ENCODE measurements at regions not wholly inside any gene's neighbourhood (a gene's known extent, or its start where the extent isn't known, plus 50 kb on each side); places are given as distances from the start of the nearest gene placed in this dataset.
"Not testable (repeated sequence)": the region's sequence is repeated elsewhere in the genome, so short reads cannot be mapped to it uniquely, and the experiment has no call there.

DNA sequence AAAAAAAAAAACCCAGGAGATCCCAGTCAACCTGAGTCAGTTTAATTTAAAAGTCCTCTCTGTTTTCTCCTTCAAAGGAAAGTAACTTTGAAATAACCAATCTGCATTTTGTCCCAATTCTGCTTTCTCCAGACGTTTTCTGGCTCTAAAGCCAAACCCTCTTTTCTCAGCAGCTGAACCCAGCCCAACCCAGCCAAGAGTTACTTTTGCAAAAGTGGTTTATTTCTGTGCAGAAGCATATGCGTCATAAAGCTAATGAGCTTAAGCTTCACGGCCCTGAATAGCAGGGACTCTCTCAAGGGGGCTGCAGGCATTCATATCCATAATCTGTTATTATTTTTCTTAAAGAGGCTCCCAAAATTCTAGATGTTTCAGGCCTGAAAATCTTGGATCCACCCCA lies 176.6 kb downstream of the GALC start:
- DNase-seq (ENCODE audit: low read depth in 2 of 3, low spot score in 2 of 3) = no peak

DNA sequence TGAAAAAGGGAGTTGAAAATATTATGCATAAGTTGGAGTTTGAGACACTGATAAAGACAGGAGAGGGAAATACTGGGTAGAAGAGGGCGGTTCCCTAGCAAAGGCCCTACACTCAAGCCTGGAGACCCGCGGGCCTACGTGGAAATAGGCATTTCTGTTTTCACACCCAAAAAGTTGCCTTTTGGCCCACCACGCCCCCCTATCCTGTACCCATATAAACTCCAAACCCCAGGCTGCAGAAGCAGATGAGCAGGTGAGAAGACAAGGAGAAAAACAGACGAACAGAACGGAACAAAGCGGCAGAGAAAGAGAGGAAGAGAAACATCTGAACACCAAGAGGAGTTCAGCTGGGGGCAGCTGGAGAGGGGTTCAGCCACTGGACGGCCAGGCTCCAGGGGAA lies 177.9 kb downstream of the GALC start:
- no peak for DNase-seq (ENCODE audit: low read depth in 2 of 3, low spot score in 2 of 3)

DNA sequence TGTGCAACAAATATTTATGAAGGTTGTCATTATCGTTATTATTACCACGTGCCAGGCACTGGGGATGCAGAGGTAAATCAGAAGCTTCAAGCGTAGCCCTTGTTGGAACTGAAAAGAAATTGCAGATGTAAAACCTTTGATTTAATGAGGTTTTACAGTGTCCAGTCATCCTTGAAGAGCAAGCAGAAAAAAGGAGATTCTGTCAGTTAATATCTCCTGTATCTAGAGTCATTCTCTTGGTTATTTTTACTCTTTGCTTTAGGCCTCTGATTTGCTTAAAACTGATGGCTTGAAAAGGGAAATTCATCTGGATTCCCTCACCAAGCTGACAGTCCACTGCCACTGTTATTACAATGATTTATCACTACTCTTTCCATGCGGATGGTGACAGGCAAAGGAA lies 179.3 kb downstream of the GALC start:
- no peak for DNase-seq (ENCODE audit: low read depth in 2 of 3, low spot score in 2 of 3)

DNA sequence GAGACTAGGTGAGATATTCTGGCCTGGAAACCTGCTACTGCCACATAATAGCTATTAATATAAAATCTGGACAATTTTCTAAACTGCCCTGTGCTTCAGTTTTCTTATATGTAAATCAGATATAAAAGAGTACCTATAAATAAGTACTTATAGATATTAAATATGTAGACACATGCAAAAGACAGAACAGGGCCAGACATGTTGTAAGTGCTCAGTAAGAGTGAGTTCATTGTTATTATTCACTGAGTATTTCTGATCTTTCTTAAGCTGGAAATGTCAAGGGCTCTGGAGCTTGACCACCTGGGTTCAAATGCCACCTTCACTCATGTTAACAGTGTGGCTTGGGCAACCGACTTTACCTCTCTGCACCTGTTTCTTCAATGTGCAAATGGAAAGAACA lies 179.8 kb downstream of the GALC start:
- DNase-seq (ENCODE audit: low read depth in 2 of 3, low spot score in 2 of 3) = no peak

DNA sequence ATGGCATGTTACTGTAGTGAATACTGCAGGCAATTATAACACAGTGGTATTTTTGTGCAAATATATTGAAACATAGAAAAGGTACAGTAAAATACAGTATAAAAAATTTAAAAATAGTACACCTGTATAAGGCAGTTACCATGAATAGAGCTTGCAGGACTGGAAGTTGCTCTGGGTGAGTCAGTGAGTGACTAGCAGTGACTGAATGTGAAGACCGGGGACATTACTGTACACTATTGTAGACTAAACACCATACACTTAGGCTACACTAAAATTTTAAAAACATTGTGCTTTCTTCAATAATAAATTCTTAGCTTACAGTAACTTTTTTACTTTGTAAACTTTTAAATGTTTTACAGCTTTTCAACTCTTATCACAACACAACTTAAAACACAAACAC lies 181.7 kb downstream of the GALC start:
- no peak for DNase-seq (ENCODE audit: low read depth in 2 of 3, low spot score in 2 of 3)

DNA sequence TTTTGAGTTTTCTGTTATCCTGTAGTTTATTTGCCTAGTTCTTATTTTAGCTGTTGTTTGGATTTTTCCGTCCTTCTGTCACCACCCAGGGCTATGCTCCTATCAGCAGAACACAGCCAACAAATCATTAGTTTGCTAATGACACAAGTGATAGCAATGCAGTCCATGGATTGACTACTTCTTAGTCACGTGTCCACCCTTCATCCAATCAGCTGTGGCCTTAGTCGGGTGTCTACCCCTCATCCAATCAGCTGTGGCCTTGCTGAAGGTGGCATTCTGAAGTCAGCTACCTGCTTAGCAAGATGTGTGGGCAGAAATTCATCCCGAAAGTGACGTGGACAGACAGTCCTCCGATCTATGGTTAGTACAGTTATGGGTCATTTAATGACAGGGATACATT lies 182.3 kb downstream of the GALC start:
- no peak for DNase-seq (ENCODE audit: low read depth in 2 of 3, low spot score in 2 of 3)

DNA sequence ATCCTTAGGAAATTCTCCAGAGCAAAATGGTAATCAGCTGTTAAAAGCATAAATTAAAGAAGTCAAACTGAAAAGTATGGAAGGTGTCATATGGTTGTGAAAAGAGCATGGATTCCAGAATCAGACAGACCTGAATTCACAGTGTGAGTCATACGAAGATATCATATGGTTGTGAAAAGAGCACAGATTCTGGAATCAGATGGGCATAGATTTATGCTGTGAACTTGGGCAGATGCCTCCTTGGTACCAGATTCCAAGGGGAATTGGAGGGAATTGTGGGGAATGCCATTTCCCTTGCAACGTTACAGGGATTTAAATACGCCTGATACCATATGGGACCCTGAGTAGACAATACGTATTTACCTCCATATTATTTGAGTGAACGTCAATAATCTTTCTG lies 183.7 kb downstream of the GALC start:
- no peak for DNase-seq (ENCODE audit: low read depth in 2 of 3, low spot score in 2 of 3)

DNA sequence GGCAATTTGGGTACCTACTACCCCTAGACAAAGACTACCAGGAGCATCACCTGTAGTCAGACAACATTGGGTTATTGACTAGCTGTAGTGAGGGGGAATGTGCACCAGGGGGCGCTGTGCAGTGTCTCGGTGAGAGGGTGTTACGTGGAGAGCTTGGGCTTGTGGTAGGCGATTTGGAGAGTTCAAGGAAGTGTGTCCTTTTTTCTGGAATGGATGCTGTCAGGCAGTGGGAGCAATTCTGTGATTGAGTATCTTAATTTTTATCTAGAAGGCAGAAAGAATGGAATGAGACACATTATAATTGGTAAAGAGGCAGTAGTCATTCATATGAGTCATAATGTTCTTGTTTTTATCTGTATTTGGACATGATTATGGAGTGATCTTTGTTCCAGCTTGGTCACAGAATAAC lies 187.7 kb downstream of the GALC start:
- DNase-seq (ENCODE audit: low read depth in 2 of 3, low spot score in 2 of 3) = peak in 2 of 3 experiments; percentile 34 to 57

DNA sequence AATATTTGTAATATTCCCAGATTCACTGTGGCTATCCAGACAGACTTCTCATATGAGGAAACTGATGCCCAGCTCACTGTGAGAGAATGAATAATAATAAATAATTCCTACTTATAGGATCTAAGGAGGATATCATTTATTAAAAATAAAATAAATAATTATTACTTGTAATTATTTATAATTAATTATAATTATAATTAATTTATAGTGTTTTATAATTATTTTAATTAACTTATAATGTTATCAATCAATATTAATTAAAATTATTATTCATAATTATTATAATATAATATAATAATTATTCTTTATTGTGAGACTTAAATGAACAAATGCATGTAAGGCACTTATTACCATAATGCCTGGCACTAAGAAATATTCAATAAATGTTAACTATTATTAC lies 192.8 kb downstream of the GALC start:
- DNase-seq (ENCODE audit: low read depth in 2 of 3, low spot score in 2 of 3) = no peak

DNA sequence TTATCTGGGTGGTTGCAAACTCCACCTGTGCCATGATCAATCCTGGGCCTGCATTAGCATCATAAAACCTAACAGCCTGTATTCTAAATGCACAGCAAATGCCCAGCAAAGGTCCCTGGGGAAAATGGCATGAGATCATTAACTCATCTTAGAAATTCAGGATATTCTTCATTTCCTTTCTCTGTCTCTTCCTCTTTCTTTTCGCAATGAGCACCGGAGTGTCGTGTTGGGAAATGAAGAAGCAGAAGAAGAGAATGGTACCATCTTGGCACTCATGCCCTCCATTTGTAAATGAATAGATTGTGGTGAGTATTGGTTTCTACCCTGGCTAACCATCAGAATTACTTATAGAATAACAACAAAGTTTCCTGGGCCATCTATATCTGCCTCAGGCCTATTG lies 193.6 kb downstream of the GALC start:
- no peak for DNase-seq (ENCODE audit: low read depth in 2 of 3, low spot score in 2 of 3)

DNA sequence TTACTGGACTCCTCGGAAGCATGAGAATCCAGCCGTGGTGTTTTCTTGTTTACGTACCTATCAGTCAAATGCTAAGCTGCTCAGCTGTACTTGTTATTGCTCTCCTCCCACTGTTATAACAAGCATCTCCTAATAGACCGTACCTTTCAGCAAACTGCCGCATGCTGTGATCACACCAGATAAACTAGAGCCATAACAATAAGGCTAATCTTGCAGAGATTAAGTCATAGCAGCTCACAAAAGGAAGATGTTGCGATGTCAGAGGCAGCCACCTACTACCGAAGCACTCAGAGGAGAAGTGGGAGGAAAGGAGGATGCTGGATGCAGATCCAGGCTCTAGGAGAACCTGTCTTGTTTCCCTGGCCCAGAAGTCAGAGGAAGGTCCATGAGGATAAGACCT lies 196.0 kb downstream of the GALC start:
- DNase-seq (ENCODE audit: low read depth in 2 of 3, low spot score in 2 of 3) = no peak

DNA sequence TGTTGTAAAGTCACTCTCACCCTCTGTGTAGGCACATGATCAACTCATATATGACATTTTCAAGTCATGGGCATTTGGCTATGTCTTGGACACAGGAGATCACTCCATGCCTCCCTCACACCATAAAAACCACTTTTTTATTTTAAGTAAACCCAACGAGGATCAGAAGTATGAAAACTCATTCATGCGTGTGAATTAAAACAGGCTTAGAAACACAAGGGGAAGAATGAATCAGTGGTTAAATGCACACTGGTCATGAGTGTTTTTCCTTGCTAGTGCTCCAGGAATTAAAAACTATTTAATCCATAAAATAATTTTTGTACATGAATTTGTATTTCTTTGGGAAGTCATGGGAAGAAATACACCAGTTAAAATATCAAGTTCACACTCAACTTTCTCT lies 198.4 kb downstream of the GALC start:
- DNase-seq (ENCODE audit: low read depth in 2 of 3, low spot score in 2 of 3) = no peak

DNA sequence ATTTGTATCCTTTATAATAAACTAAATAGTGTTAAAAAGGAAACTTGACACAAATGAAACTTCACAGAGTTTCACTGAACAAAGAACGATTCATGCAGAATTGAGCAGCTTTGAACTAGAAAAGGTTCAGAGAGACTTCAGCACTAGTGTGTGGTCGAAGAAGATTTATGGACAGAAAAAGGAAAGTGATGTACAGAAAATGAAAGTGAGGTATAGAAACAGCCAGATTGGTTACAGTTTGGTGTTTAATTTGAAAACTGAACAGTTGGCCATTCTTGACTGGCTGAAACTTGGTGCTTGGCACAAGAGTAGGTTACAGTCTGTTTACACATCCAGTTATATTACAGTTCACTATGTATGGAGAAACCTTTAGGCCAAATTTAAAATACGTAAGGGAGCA lies 207.1 kb downstream of the GALC start:
- no peak for DNase-seq (ENCODE audit: low read depth in 2 of 3, low spot score in 2 of 3)

DNA sequence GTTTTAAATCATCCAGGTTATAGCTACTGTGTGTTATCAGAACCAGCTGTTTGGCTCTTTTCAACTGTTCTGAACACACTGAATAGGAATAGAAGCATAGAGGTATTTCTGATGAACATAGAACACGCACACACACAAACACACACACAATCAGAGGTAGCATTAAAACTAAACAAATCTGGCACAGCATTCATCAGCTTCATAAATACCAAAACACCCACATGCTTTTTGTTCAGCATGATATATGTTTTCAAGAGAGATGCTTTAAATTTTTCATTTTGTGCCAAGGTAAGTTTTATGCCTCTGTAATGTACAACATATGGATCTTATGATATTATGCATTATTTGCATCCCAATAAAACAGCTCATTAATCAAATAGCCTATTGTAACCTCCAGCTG lies 208.6 kb downstream of the GALC start:
- DNase-seq (ENCODE audit: low read depth in 2 of 3, low spot score in 2 of 3) = no peak

DNA sequence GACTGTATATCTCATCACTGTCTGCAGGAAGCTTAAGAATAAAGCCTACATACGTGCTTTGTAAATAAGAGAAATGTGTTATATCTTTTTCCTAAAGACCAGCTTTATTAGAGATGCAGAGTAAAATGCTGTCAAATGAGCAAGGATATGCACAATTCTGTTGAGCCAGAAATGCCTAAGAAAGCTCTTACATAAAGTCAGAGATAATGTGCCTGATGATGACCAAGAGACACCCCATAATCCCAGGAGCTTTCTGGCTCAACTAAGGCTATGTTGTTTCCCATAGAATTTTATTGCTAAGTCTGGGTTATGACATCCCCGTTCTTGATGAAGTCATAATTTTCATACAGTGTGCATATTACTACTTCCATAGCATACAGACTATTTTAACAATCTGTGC lies 209.9 kb downstream of the GALC start:
- DNase-seq (ENCODE audit: low read depth in 2 of 3, low spot score in 2 of 3) = no peak

DNA sequence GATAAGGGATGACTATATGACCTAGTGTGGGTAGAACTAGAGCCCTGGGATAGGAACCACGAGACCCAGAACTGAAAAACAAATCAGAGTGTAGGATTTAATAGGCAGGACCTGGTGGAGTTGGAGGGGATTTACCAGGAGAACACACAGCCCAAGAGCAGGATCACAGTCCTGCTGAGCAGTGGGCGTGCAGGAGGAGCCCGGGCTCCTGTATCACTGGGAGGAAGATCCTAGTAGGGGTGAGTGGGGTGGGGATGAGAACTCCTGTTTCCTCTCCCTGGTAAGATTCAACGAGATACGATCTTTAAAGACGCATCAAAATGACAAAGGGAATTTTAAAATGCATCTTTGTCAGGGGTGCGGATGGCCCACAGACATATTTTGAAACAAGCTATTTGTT lies 220.1 kb downstream of the GALC start:
- no peak for DNase-seq (ENCODE audit: low read depth in 2 of 3, low spot score in 2 of 3)

DNA sequence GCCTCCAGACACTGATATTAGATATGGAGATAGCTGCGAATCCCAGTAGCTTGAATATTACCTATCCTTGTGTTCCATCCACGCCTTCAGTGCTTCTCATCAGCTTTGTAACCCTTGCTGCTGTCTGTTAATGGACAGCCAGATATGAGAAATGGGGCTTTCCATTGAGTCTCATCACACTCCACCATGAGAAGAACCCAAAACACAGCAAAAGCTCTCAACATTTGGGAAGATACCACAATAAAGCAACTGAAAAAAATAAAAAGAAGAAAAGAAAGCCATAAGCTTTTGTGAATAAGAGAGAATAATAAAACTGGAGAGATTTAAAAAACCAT lies 225.4 kb downstream of the GALC start:
- DNase-seq (ENCODE audit: low read depth in 2 of 3, low spot score in 2 of 3) = no peak

DNA sequence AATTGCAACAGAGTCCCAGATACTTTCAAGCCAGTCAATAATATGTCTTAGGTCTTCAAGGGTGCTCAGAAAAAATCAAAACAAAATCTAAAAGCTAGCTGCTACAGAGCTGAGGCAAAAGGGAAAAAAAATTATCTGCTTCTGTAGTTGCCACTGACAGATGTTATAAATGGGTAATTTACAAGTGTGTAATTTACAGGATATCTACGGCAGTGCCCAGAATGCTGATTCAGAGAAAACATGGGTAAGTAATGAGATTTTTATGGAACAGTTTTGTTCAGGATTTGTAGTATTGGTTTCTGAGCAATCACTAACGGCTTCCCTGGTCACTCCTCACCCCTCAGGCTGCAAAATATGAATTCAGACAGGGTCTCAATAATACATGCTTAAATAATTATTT lies 234.1 kb downstream of the GALC start:
- no peak for DNase-seq (ENCODE audit: low read depth in 2 of 3, low spot score in 2 of 3)

DNA sequence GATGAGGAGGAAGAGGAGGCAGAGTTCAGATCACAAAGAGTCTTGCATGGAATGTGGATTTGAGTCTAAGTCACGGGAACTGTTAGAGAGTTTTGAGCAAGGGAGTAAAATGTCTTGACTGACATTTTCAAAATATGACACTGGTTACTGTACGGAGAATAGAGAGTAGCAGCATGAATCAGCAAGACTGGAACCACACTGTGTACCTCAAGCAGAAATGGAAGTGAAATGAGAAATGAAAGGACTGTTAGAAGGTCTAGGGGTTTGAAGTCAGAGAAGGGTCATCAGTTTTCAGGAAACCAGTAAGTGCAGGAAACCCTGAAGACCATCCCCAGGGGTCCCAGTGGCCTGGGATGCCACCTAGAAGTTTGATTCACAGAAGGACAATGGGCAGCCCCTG lies 236.3 kb downstream of the GALC start:
- no peak for DNase-seq (ENCODE audit: low read depth in 2 of 3, low spot score in 2 of 3)

DNA sequence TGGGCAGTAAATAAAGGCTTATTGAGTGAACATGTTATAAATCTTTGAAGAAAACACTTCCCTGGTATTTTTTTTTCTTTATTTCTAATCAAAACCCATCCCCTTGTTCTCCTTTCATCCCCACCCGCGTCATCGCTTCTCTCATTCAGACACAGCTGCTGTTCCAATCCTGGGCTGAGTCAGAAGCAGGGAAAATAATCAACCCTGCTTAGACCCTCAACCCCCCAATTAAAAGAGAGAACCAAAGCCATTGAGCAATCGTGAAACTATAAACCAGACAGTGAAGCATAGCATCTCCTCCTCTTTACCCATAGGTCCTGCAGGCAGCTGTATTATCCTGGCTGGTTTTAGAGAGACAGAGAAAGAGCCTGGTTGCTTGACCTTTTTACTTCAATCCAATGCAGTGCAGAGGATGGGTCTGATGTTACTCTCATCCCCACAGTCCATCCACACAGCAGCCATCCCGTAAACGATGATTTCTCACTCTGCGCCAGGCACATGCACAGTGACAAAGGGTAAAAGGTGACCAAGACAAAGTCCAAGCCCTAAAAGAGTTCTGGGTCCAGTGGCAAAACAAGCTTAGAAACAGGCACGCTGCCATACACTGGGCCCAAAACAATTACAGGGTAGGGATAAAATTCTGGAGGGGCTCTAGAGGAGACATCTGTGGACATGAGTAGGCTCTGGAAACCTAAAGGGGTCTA lies 238.3 kb downstream of the GALC start:
- no peak for DNase-seq (ENCODE audit: low read depth in 2 of 3, low spot score in 2 of 3)

DNA sequence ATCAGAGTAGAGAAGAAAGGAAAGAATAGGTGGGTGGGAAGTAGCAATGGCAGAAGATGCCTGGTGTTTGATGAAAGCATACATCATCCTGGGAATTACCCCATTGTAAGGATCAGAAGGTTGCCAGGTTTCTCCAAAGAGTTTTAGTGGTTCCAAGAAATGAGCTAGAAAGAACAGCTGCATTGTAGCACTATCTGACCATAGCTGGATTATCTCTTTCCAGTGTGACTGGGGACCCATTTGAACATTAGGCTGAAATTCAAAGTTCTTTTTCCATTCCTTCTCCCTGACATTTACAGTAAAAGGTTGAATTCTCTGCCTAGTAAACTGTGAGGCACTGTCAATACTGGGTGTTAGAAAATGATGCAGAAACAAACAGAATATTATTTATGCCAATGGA lies 244.4 kb downstream of the GALC start:
- DNase-seq (ENCODE audit: low read depth in 2 of 3, low spot score in 2 of 3) = no peak

DNA sequence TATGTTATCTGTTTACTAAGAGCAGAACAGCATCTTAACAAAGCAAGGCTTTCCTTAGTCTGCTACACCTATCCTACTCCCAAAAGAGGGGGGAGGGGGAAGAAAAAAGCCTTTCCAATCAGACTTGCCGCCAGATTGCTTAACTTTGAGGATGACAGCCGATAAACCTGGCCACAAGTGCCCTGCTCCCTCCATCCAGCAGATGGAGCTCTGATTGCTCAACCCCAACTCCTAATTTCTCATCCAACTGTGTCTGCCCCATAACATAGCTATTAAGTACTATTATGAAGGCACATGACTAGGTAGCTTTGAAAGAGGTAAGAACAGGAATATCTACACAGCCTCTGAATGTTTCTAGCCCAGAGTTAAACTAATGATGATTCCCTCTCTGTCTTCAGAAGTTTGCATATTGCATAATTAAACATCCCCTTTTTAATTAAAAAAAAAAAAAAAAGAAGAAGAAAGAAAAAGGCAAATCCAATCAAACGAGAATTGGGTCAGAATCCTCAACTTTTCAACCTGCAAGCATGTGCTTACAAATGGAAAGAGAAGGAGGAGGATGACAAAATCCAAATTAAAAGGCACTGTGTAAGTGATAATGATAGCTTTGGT lies 247.4 kb downstream of the GALC start:
- DNase-seq (ENCODE audit: low read depth in 2 of 3, low spot score in 2 of 3) = no peak

DNA sequence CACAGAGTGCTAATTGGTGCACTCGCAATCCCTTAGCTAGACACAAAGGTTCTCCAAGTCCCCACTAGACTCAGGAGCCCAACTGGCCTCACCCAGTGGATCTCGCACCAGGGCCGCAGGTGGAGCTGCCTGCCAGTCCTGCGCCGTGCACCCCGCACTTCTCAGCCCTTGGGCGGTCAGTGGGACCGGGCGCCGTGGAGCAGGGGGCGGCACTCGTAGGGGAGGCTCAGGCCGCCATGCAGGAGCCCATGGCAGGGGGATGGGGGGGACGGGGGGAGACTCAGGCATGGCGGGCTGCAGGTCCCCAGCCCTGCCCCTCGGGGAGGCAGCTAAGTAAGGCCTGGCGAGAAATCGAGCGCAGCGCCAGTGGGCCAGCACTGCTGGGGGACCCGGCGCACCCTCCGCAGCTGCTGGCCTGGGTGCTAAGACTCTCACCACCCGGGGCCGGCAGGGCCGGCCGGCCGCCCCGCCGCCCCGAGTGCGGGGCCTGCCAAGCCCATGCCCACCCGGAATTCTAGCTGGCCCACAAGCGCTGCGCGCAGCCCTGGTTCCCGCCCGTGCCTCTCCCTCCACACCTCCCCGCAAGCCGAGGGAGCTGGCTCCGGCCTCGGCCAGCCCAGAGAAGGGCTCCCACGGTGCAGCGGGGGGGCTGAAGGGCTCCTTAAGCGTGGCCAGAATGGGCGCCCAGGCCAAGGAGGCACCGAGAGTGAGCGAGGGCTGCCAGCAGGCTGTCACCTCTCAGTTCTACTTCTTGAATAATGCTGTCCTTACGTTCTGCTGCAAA lies 258.2 kb downstream of the GALC start:
- not testable (repeated sequence) for DNase-seq (ENCODE audit: low read depth in 2 of 3, low spot score in 2 of 3)

Measured in activated CD8-positive, alpha-beta memory T cell treated with anti-CD3 and anti-CD28 coated beads for 48 hours (primary cell).